ENCODE measurements at regions not wholly inside any gene's neighbourhood (a gene's known extent, or its start where the extent isn't known, plus 50 kb on each side); places are given as distances from the start of the nearest gene placed in this dataset.

DNA sequence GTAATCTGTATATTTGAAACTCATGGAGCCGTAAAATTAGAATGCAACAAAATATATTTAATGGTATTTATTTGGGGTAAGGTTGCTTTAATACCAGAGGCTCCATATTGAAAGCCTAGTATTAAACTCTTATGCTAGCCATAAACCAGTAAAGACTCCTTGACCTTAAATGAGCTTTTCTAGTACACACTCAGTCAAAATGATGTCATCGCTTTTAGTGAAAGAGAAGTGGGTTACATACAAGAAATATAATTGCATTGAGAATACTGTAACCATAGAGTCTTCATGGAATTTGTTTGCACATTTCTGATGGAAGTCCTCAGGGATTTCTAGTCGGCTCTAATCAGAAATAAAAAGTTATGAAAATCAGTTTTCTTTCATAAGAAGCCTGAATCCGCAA, 757.6 kb downstream of the GBE1 start:
- DNase-seq (ENCODE audit: low spot score), result no peak
- in situ Hi-C loops (cut with MboI; ENCODE audit: low pct_unique_long_range_greater_than_20kb, low sequenced_read_pairs, unreplicated experiment), result no loop called here
- TF ChIP-seq, protein P1, sequence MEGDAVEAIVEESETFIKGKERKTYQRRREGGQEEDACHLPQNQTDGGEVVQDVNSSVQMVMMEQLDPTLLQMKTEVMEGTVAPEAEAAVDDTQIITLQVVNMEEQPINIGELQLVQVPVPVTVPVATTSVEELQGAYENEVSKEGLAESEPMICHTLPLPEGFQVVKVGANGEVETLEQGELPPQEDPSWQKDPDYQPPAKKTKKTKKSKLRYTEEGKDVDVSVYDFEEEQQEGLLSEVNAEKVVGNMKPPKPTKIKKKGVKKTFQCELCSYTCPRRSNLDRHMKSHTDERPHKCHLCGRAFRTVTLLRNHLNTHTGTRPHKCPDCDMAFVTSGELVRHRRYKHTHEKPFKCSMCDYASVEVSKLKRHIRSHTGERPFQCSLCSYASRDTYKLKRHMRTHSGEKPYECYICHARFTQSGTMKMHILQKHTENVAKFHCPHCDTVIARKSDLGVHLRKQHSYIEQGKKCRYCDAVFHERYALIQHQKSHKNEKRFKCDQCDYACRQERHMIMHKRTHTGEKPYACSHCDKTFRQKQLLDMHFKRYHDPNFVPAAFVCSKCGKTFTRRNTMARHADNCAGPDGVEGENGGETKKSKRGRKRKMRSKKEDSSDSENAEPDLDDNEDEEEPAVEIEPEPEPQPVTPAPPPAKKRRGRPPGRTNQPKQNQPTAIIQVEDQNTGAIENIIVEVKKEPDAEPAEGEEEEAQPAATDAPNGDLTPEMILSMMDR (IDR thresholded peaks at IDR 0.05; ENCODE audit: extremely low read depth, insufficient read depth, missing control alignments), result no peak

DNA sequence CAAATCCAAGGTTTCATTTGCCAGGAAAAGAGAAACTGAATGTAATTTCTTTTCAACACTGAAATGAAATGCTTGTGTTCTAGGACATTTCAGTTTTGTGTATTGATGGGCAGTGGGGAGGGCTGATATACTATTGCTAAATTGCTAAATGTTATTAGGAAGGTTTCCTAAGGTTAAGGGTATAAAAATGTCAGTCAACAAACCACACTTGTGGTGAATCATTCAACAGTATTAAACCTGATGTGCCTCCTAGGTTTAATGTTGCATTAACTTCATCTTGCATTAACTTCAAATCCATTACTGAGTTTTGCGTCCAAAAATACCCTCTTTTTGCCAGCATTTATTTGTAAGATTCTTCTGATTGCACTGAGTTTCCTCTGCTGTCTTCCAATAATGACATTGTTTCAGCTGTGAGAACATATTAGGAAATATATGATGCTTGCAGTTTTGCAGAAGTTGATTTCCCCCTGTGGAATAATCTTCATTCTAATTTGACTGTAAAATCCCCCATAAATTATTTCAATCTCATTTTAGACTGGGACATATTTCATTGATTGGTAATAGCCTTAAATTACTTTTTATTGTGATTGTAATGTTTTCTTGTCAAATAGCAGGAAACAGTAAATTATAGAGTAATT, 758.3 kb downstream of the GBE1 start:
- no peak for DNase-seq (ENCODE audit: low spot score)
- TF ChIP-seq, protein P1 (IDR thresholded peaks at IDR 0.05; ENCODE audit: extremely low read depth, insufficient read depth, missing control alignments), result no peak
- in situ Hi-C loops (cut with MboI; ENCODE audit: low pct_unique_long_range_greater_than_20kb, low sequenced_read_pairs, unreplicated experiment), result no loop called here

DNA sequence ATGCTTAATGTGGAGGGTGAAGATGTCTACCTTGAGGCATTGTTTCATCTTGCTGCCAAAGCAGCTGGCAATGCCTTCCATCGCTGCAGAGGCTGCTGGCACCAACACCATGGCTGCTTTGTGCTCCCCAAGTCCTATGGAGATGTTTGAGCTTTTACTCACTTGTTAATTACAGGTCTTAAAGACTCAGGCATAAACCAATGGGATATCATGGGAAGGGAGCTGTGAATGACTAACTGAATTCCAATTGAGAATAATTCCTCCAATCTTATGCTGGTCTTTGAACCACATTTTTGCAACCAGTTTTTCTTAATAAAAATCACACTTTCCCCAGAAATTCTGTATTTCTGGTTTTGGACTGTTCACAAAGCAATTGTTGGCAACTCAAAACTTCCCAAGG, 762.0 kb downstream of the GBE1 start:
- in situ Hi-C loops (cut with MboI; ENCODE audit: low pct_unique_long_range_greater_than_20kb, low sequenced_read_pairs, unreplicated experiment), result no loop called here
- DNase-seq (ENCODE audit: low spot score), result no peak
- TF ChIP-seq, protein P1 (IDR thresholded peaks at IDR 0.05; ENCODE audit: extremely low read depth, insufficient read depth, missing control alignments), result no peak

DNA sequence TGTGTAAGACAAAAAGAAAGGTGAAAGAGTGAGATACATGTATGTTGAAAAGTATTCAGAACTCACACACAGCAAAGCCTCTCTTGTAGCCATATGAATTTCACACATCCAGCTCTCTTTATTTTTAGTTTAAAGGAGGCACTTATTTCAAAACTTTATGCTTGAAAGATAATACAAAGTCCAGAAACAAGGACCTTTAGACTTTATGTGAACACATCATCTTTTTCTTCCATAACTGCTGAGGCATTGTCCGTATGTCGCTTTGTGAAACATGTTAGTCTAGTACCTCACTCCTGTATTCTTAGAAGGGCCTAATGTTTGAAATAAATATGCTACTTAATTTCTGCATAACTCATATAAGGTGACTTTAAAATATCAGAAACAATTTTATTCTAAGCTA, 763.4 kb downstream of the GBE1 start:
- in situ Hi-C loops (cut with MboI; ENCODE audit: low pct_unique_long_range_greater_than_20kb, low sequenced_read_pairs, unreplicated experiment), result no loop called here
- DNase-seq (ENCODE audit: low spot score), result no peak
- TF ChIP-seq, protein P1 (IDR thresholded peaks at IDR 0.05; ENCODE audit: extremely low read depth, insufficient read depth, missing control alignments), result no peak

DNA sequence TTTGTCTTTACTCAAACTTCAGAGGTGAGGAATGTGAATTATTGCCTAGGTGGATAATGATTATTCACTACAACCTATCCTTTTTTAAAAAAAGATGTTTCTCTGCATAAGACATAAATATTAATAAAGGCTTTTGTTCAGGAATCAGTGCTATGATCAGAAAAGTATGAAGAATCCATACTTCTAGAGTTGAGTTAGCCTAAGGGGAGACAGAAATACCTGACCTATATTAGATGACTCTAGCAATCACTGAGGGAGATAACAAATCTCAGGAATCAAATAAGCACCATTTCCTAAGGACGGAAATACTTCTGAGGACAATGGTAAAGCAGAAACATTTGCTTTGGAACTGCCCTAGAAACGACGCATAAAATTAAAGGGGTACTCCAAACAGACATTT, 763.8 kb downstream of the GBE1 start:
- no peak for DNase-seq (ENCODE audit: low spot score)
- TF ChIP-seq, protein P1 (IDR thresholded peaks at IDR 0.05; ENCODE audit: extremely low read depth, insufficient read depth, missing control alignments), result no peak
- in situ Hi-C loops (cut with MboI; ENCODE audit: low pct_unique_long_range_greater_than_20kb, low sequenced_read_pairs, unreplicated experiment), result no loop called here

DNA sequence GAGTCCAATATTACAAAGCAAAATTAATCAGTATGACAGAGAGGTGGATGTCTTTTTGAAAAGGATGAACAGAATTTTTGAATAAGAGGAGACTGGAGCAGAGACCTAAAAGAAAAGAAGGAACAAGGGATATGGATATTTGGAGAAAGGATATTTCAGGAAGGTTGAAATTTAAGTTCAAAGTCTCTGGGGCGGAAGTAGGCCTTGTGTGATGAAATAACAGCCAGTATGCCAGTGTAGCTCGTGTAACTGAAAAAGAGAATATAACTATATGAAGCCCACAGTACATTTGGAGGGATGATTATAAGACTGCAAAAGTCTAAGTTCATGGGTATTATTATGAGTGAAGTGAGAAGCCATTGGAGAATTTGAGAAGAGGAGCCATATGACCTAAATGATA, 766.7 kb downstream of the GBE1 start:
- DNase-seq (ENCODE audit: low spot score), result no peak
- in situ Hi-C loops (cut with MboI; ENCODE audit: low pct_unique_long_range_greater_than_20kb, low sequenced_read_pairs, unreplicated experiment), result no loop called here
- TF ChIP-seq, protein P1 (IDR thresholded peaks at IDR 0.05; ENCODE audit: extremely low read depth, insufficient read depth, missing control alignments), result no peak
